Fibroblast of lung (primary cell): ENCODE measurements at regions not wholly inside any gene's neighbourhood (a gene's known extent, or its start where the extent isn't known, plus 50 kb on each side); places are given as distances from the start of the nearest gene placed in this dataset.

Experiments used
- CTCF ChIP-seq, 2 donors: IDR thresholded peaks in 1 of 2; conservative IDR thresholded peaks in 1 of 2; 1 replicate in 1 of 2; 2 replicates in 1 of 2; pipeline ENCODE4 v1.5.1; 2011 to 2012; ENCODE audit warnings: low read length in 2 of 2, control low read depth in 1 of 2, inconsistent platforms in 1 of 2, low read depth in 1 of 2, mild to moderate bottlenecking in 1 of 2
- EZH2 ChIP-seq: IDR thresholded peaks from 2 replicates; pipeline ENCODE4 v1.5.1; 2012; ENCODE audit warnings: low read length, control low read depth, mild to moderate bottlenecking; ENCODE audit errors: missing control alignments

- no peak for TF ChIP-seq CTCF (conservative IDR thresholded peaks at IDR 0.05 in 1 of 2, IDR thresholded peaks at IDR 0.05 in 1 of 2; ENCODE audit: low read depth in 1 of 2, low read length in 2 of 2)
- no peak for TF ChIP-seq EZH2
Observed at GRCh38 chr9:20236676-20237075, 385.6 kb downstream of the MLLT3 start.
